ENCODE measurements at regions not wholly inside any gene's neighbourhood (a gene's known extent, or its start where the extent isn't known, plus 50 kb on each side); places are given as distances from the start of the nearest gene placed in this dataset.

DNA sequence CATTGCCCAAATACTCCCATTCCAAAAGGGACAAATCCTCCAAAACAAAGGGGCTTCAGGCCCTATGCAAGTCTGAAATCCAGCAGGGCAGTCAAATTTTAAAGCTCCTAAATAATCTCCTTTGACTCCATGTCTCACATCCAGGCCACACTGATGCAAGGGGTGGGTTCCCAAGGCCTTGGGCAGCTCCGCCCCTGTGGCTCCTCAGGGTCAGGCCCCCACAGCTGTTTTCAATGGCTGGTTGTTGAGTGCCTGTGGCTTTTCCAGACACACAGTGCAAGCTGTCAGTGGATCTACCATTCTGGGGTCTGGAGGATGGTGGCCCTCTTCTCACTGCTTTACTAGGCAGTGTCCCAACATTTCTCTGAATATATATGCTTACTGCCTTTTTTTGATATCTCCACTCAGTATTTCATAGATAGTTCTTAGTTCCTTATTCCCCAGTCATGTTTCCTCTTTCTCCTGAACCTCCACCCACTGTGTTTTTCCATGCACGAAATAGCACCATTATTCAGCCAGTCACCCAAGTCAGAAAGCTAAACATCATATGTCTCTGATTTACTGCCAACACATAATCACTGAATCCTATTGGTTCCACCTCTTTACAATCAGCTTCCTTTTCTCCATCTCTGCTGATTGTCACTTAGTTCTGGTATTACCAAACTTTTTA, 172.6 kb upstream of the CACNA2D1 start (continued):
- TF ChIP-seq TEAD4 (IDR thresholded peaks at IDR 0.05; ENCODE audit: borderline replicate concordance, insufficient read depth) (no peak), GATA2 (CRISPR knock-in tag; IDR thresholded peaks at IDR 0.05) (no peak), RFX5 (IDR thresholded peaks at IDR 0.05; ENCODE audit: low read length) (no peak), SMC3 (IDR thresholded peaks at IDR 0.05; ENCODE audit: low read depth, low read length) (no peak), MXI1 (IDR thresholded peaks at IDR 0.05; ENCODE audit: low read depth, low read length) (no peak), JUND (IDR thresholded peaks at IDR 0.05) (no peak), ELF1 (IDR thresholded peaks at IDR 0.05) (no peak), EZH2phosphoT487 (IDR thresholded peaks at IDR 0.05; ENCODE audit: borderline replicate concordance, low read depth) (no peak)

GRCh38 chr7:82615527-82615926, 171.9 kb upstream of the CACNA2D1 start:
- H3K36me3 ChIP-seq (replicated peaks in 1 of 2; ENCODE audit: control insufficient read depth in 1 of 2, insufficient read depth in 2 of 2, low read length in 1 of 2): no peaks in the 10 kb centered on the region
- no peaks in the 10 kb centered on the region for H3K27me3 ChIP-seq (ENCODE audit: insufficient read depth)
- no peak overlapping the region for H3K4me2 ChIP-seq
- H3K27ac ChIP-seq (ENCODE audit: low read depth in 2 of 2, low read length in 1 of 2): no peak overlapping the region
- H3K79me2 ChIP-seq (ENCODE audit: insufficient read depth): no peaks in the 10 kb centered on the region
- 78% methylated on average over 3 of the region's 3 CpGs for WGBS (ENCODE audit: low lambda C conversion rate)
- no peaks in the 10 kb centered on the region for H3F3A ChIP-seq (replicated peaks; ENCODE audit: insufficient read depth)
- H3K9me3 ChIP-seq: no peaks in the 10 kb centered on the region
- CTCF ChIA-PET: interaction anchor here (1.1 to 2.5 kb wide), 5 partner anchors 9 to 570 kb away, joined by 3 to 15 read pairs (median 4); no protein-coding TSS in a partner anchor
- TF ChIP-seq USF1 (IDR thresholded peaks at IDR 0.05; ENCODE audit: borderline replicate concordance, low read depth): no peak
- no peak for TF ChIP-seq CHD2 (IDR thresholded peaks at IDR 0.05; ENCODE audit: low read length, partially characterized antibody)
- TF ChIP-seq SMC3 (IDR thresholded peaks at IDR 0.05; ENCODE audit: low read depth, low read length): no peak
- no peak for TF ChIP-seq SIN3A (IDR thresholded peaks at IDR 0.05; ENCODE audit: borderline replicate concordance, low read depth, low read length)
- TF ChIP-seq YY1 (IDR thresholded peaks at IDR 0.05; ENCODE audit: low read depth): no peak
- no peak for TF ChIP-seq FOXM1 (IDR thresholded peaks at IDR 0.05; ENCODE audit: low read depth)
- no peak for TF ChIP-seq NRF1 (IDR thresholded peaks at IDR 0.05; ENCODE audit: low read depth, low read length)
- no peak for TF ChIP-seq MXI1 (IDR thresholded peaks at IDR 0.05; ENCODE audit: low read depth, low read length)
- no peak for TF ChIP-seq EZH2phosphoT487 (IDR thresholded peaks at IDR 0.05; ENCODE audit: borderline replicate concordance, low read depth)
- no peak for TF ChIP-seq TEAD4 (IDR thresholded peaks at IDR 0.05; ENCODE audit: borderline replicate concordance, insufficient read depth)
- no peak for TF ChIP-seq FOSL2 (IDR thresholded peaks at IDR 0.05; ENCODE audit: borderline replicate concordance, low read depth)
- no peak for TF ChIP-seq NFIC (IDR thresholded peaks at IDR 0.05; ENCODE audit: borderline replicate concordance)
- TF ChIP-seq MEF2A (IDR thresholded peaks at IDR 0.05; ENCODE audit: borderline replicate concordance, low read depth): no peak
- TF ChIP-seq, protein P1, sequence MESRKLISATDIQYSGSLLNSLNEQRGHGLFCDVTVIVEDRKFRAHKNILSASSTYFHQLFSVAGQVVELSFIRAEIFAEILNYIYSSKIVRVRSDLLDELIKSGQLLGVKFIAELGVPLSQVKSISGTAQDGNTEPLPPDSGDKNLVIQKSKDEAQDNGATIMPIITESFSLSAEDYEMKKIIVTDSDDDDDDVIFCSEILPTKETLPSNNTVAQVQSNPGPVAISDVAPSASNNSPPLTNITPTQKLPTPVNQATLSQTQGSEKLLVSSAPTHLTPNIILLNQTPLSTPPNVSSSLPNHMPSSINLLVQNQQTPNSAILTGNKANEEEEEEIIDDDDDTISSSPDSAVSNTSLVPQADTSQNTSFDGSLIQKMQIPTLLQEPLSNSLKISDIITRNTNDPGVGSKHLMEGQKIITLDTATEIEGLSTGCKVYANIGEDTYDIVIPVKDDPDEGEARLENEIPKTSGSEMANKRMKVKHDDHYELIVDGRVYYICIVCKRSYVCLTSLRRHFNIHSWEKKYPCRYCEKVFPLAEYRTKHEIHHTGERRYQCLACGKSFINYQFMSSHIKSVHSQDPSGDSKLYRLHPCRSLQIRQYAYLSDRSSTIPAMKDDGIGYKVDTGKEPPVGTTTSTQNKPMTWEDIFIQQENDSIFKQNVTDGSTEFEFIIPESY (IDR thresholded peaks at IDR 0.05; ENCODE audit: borderline replicate concordance, low read depth): no peak
- no peak for TF ChIP-seq CTCF (IDR thresholded peaks at IDR 0.05)
- TF ChIP-seq, protein P2, sequence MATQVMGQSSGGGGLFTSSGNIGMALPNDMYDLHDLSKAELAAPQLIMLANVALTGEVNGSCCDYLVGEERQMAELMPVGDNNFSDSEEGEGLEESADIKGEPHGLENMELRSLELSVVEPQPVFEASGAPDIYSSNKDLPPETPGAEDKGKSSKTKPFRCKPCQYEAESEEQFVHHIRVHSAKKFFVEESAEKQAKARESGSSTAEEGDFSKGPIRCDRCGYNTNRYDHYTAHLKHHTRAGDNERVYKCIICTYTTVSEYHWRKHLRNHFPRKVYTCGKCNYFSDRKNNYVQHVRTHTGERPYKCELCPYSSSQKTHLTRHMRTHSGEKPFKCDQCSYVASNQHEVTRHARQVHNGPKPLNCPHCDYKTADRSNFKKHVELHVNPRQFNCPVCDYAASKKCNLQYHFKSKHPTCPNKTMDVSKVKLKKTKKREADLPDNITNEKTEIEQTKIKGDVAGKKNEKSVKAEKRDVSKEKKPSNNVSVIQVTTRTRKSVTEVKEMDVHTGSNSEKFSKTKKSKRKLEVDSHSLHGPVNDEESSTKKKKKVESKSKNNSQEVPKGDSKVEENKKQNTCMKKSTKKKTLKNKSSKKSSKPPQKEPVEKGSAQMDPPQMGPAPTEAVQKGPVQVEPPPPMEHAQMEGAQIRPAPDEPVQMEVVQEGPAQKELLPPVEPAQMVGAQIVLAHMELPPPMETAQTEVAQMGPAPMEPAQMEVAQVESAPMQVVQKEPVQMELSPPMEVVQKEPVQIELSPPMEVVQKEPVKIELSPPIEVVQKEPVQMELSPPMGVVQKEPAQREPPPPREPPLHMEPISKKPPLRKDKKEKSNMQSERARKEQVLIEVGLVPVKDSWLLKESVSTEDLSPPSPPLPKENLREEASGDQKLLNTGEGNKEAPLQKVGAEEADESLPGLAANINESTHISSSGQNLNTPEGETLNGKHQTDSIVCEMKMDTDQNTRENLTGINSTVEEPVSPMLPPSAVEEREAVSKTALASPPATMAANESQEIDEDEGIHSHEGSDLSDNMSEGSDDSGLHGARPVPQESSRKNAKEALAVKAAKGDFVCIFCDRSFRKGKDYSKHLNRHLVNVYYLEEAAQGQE (IDR thresholded peaks at IDR 0.05; ENCODE audit: low read depth, low read length): no peak
- no peak for TF ChIP-seq ELF1 (IDR thresholded peaks at IDR 0.05)
- TF ChIP-seq, protein P3, sequence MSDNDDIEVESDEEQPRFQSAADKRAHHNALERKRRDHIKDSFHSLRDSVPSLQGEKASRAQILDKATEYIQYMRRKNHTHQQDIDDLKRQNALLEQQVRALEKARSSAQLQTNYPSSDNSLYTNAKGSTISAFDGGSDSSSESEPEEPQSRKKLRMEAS (IDR thresholded peaks at IDR 0.05; ENCODE audit: low read depth): no peak
- TF ChIP-seq POLR2AphosphoS5 (IDR thresholded peaks at IDR 0.05; ENCODE audit: low read depth, low read length): no peak
- H2AFZ ChIP-seq (ENCODE audit: low read depth): no peak overlapping the region
- H4K20me1 ChIP-seq (ENCODE audit: insufficient read depth): no peaks in the 10 kb centered on the region
- POLR2A ChIA-PET: no interaction called here
- no peaks in the 10 kb centered on the region for H3K9me2 ChIP-seq
- DNase-seq: no peak
- H3K4me1 ChIP-seq (ENCODE audit: control insufficient read depth in 1 of 2, insufficient read depth in 2 of 2, low read depth in 1 of 2, low read length in 1 of 2): no peaks in the 10 kb centered on the region
- H3K4me3 ChIP-seq (ENCODE audit: low read depth in 2 of 2, low read length in 1 of 2): no peak overlapping the region
- H3K9ac ChIP-seq: no peak overlapping the region
